ENCODE measurements at regions not wholly inside any gene's neighbourhood (a gene's known extent, or its start where the extent isn't known, plus 50 kb on each side); places are given as distances from the start of the nearest gene placed in this dataset.

DNA sequence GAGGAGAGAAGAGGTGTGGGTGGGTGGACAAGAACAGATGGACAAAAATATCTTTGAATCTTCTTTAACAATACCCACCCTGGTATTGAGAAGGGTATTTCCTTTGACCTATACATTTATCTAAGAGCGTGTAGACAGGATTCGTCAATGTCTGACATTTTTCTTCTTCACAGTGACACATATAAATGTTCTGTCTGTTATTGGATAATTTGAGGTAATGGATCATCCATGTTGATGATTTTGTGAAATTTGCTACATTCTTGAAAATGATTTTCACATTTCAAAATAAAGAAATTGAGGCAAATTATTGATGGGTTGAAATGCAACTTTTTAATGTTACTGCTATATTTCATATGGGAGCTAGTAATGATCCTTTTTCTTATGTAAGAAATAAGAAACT is 770.7 kb upstream of the EPHA7 start:
- TF ChIP-seq, protein P1, sequence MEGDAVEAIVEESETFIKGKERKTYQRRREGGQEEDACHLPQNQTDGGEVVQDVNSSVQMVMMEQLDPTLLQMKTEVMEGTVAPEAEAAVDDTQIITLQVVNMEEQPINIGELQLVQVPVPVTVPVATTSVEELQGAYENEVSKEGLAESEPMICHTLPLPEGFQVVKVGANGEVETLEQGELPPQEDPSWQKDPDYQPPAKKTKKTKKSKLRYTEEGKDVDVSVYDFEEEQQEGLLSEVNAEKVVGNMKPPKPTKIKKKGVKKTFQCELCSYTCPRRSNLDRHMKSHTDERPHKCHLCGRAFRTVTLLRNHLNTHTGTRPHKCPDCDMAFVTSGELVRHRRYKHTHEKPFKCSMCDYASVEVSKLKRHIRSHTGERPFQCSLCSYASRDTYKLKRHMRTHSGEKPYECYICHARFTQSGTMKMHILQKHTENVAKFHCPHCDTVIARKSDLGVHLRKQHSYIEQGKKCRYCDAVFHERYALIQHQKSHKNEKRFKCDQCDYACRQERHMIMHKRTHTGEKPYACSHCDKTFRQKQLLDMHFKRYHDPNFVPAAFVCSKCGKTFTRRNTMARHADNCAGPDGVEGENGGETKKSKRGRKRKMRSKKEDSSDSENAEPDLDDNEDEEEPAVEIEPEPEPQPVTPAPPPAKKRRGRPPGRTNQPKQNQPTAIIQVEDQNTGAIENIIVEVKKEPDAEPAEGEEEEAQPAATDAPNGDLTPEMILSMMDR (IDR thresholded peaks at IDR 0.05) = no peak
- no peak for TF ChIP-seq POLR2A (IDR thresholded peaks at IDR 0.05)
